H9 (cell line): ENCODE measurements at regions not wholly inside any gene's neighbourhood (a gene's known extent, or its start where the extent isn't known, plus 50 kb on each side); places are given as distances from the start of the nearest gene placed in this dataset.

Experiments used
- DNase-seq: peaks from one replicate; pipeline ENCODE4 v3.0.0-alpha.2; 2017
- H2AFZ ChIP-seq: one replicate; pipeline ENCODE4 v1.6.1; 2013; ENCODE audit warnings: mild to moderate bottlenecking, low read length, control low read depth, moderate library complexity
- H2AK5ac ChIP-seq: 2 replicates; pipeline ENCODE4 v1.6.1; 2013; ENCODE audit warnings: low read length, control low read depth, mixed read lengths; ENCODE audit not compliant: insufficient read length
- H2BK120ac ChIP-seq: one replicate; pipeline ENCODE4 v1.6.1; 2013; ENCODE audit warnings: low read depth, mild to moderate bottlenecking, low read length, control low read depth, inconsistent platforms; ENCODE audit not compliant: poor library complexity, severe bottlenecking
- H2BK12ac ChIP-seq: 2 replicates; pipeline ENCODE4 v1.6.1; 2013; ENCODE audit warnings: low read length, control low read depth, mixed read lengths, low read depth; ENCODE audit not compliant: insufficient read length
- H2BK15ac ChIP-seq: 2 replicates; pipeline ENCODE4 v1.6.1; 2013; ENCODE audit warnings: low read depth, low read length, control low read depth
- H2BK20ac ChIP-seq: one replicate; pipeline ENCODE4 v1.6.1; 2013; ENCODE audit warnings: low read depth, mild to moderate bottlenecking, low read length, control low read depth, inconsistent platforms; ENCODE audit not compliant: poor library complexity, severe bottlenecking
- H2BK5ac ChIP-seq: 2 replicates; pipeline ENCODE4 v1.6.1; 2013; ENCODE audit warnings: low read length, control low read depth, mixed read lengths; ENCODE audit not compliant: insufficient read length
- H3K14ac ChIP-seq: 2 replicates; pipeline ENCODE4 v1.6.1; 2013; ENCODE audit warnings: low read length, control low read depth; ENCODE audit not compliant: insufficient read depth
- H3K18ac ChIP-seq: 2 replicates; pipeline ENCODE4 v1.6.1; 2013; ENCODE audit warnings: low read depth, mild to moderate bottlenecking, mixed read lengths, low read length, control low read depth; ENCODE audit not compliant: insufficient read length
- H3K23ac ChIP-seq: 2 replicates; pipeline ENCODE4 v1.6.1; 2013; ENCODE audit warnings: low read length, control low read depth, mixed read lengths, low read depth; ENCODE audit not compliant: insufficient read length
- H3K23me2 ChIP-seq: 2 replicates; pipeline ENCODE4 v1.6.1; 2013; ENCODE audit warnings: low read depth, mild to moderate bottlenecking, mixed read lengths, low read length, control low read depth; ENCODE audit not compliant: insufficient read length, poor library complexity, severe bottlenecking
- H3K27ac ChIP-seq: 2 replicates; pipeline ENCODE4 v1.5.1; 2013; ENCODE audit warnings: low read length, control low read depth, mixed read lengths, low read depth; ENCODE audit not compliant: insufficient read length
- H3K27me3 ChIP-seq: 2 replicates; pipeline ENCODE4 v1.6.1; 2013; ENCODE audit warnings: low read length, control low read depth, inconsistent platforms; ENCODE audit not compliant: insufficient read depth
- H3K4ac ChIP-seq: 2 replicates; pipeline ENCODE4 v1.6.1; 2013; ENCODE audit warnings: low read depth, mild to moderate bottlenecking, control low read depth, inconsistent platforms, low read length, moderate library complexity
- H3K4me1 ChIP-seq: 2 replicates; pipeline ENCODE4 v1.6.1; 2013; ENCODE audit warnings: low read length, control low read depth, inconsistent platforms; ENCODE audit not compliant: insufficient read depth
- H3K4me2 ChIP-seq: 2 replicates; pipeline ENCODE4 v1.6.1; 2013; ENCODE audit warnings: low read length, control low read depth, mixed read lengths; ENCODE audit not compliant: insufficient read length, insufficient read depth
- H3K56ac ChIP-seq: 2 replicates; pipeline ENCODE4 v1.6.1; 2013; ENCODE audit warnings: low read depth, mild to moderate bottlenecking, mixed read lengths, low read length, control low read depth; ENCODE audit not compliant: insufficient read length
- H3K79me1 ChIP-seq: 2 replicates; pipeline ENCODE4 v1.6.1; 2013; ENCODE audit warnings: low read depth, mild to moderate bottlenecking, moderate library complexity, low read length, control low read depth, inconsistent platforms; ENCODE audit not compliant: insufficient read depth, poor library complexity, severe bottlenecking
- H3K79me2 ChIP-seq: 2 replicates; pipeline ENCODE4 v1.6.1; 2013; ENCODE audit warnings: low read length, control low read depth, inconsistent platforms; ENCODE audit not compliant: insufficient read depth
- H3K9ac ChIP-seq: 2 replicates; pipeline ENCODE4 v1.6.1; 2013; ENCODE audit warnings: low read length, control low read depth, mixed read lengths; ENCODE audit not compliant: insufficient read length; ENCODE audit errors: extremely low read depth
- H3K9me3 ChIP-seq: one replicate; pipeline ENCODE4 v1.6.1; 2013; ENCODE audit warnings: low read depth, low read length, inconsistent platforms; ENCODE audit not compliant: control insufficient read depth
- H3T11ph ChIP-seq: one replicate; pipeline ENCODE4 v1.6.1; 2013; ENCODE audit warnings: mild to moderate bottlenecking, low read length, control low read depth, inconsistent platforms
- H4K20me1 ChIP-seq: one replicate; pipeline ENCODE4 v1.6.1; 2013; ENCODE audit not compliant: control insufficient read depth, insufficient read length, insufficient read depth
- H4K5ac ChIP-seq: 2 replicates; pipeline ENCODE4 v1.6.1; 2013; ENCODE audit warnings: low read depth, mild to moderate bottlenecking, mixed read lengths, low read length, control low read depth; ENCODE audit not compliant: insufficient read length
- H4K8ac ChIP-seq: replicated peaks from 2 replicates; pipeline ENCODE4 v1.6.1; 2013; ENCODE audit warnings: low read length, control low read depth, mixed read lengths, low read depth; ENCODE audit not compliant: insufficient read length
- H4K91ac ChIP-seq: 2 replicates; pipeline ENCODE4 v1.6.1; 2013; ENCODE audit warnings: low read depth, mild to moderate bottlenecking, moderate library complexity, mixed read lengths, low read length, control low read depth; ENCODE audit not compliant: insufficient read length
- H3K27ac Mint-ChIP-seq, 3 experiments: 2 replicates in 2 of 3; 3 replicates in 1 of 3; pipeline ENCODE4 v1.8.0; 2020 to 2021; ENCODE audit warnings: mixed read lengths in 3 of 3, mild to moderate bottlenecking in 1 of 3, moderate library complexity in 1 of 3
- H3K27me3 Mint-ChIP-seq: 2 replicates; pipeline ENCODE4 v1.8.0; 2021; ENCODE audit warnings: low read depth, mild to moderate bottlenecking, moderate library complexity, mixed read lengths
- H3K36me3 Mint-ChIP-seq, 3 experiments: 2 replicates in 2 of 3; 3 replicates in 1 of 3; pipeline ENCODE4 v1.8.0; 2020 to 2021; ENCODE audit warnings: low read depth in 3 of 3, mixed read lengths in 3 of 3; ENCODE audit not compliant: insufficient read depth in 1 of 3
- H3K4me1 Mint-ChIP-seq, 2 experiments: 2 replicates each; pipeline ENCODE4 v1.8.0; 2020; ENCODE audit warnings: mixed read lengths in 2 of 2
- H3K4me3 Mint-ChIP-seq, 2 experiments: 2 replicates in 1 of 2; 3 replicates in 1 of 2; pipeline ENCODE4 v1.8.0; 2020 to 2021; ENCODE audit warnings: mild to moderate bottlenecking in 2 of 2, mixed read lengths in 2 of 2, moderate library complexity in 1 of 2
- H3K9me3 Mint-ChIP-seq, 2 experiments: 2 replicates in 1 of 2; 3 replicates in 1 of 2; pipeline ENCODE4 v1.8.0; 2020; ENCODE audit warnings: mild to moderate bottlenecking in 2 of 2, mixed read lengths in 2 of 2, moderate library complexity in 1 of 2
- CTCF ChIP-seq: fragments of 200-600 bp; sonication (generic); conservative IDR thresholded peaks from 3 replicates; pipeline ENCODE4 v1.8.0; 2021; ENCODE audit warnings: antibody characterized with exemption, mild to moderate bottlenecking
- WGBS: extraction: QIAGEN DNeasy Blood & Tissue Kit; methylation state at CpG from one replicate; pipeline ENCODE4 v1.1.7; 2013; ENCODE audit warnings: missing lambda C conversion rate, low lambda C conversion rate, mixed read lengths; ENCODE audit not compliant: insufficient read length; ENCODE audit errors: extremely low coverage; 5-methylcytosine and 5-hydroxymethylcytosine counted together

GRCh38 chr5:3509290-3509689, 86.3 kb upstream of the IRX1 start:
- WGBS, result no CpG with 5 or more reads among the region's 3 CpGs
- Histone ChIP-seq H4K5ac (no peak overlapping the region), H3K9me3 (peaks cover 5% of the 10 kb centered on the region), H2BK5ac (no peak overlapping the region), H2AK5ac (no peak overlapping the region), H3K23ac (no peak overlapping the region), H3K18ac (no peak overlapping the region), H3K79me1 (no peaks in the 10 kb centered on the region), H2AFZ (no peak overlapping the region), H3K56ac (no peak overlapping the region), H3K4ac (no peak overlapping the region), H3K9ac (no peak overlapping the region), H3K23me2 (no peaks in the 10 kb centered on the region), H2BK120ac (no peak overlapping the region), H3K79me2 (no peaks in the 10 kb centered on the region), H3T11ph (no peak overlapping the region), H3K4me1 (peaks cover 2% of the 10 kb centered on the region; the same call in 1 of the 2 replicates), H2BK20ac (no peak overlapping the region), H3K27me3 (no peaks in the 10 kb centered on the region), H4K8ac (no peak overlapping the region), H4K91ac (no peak overlapping the region), H3K14ac (no peak overlapping the region), H2BK12ac (no peak overlapping the region), H2BK15ac (no peak overlapping the region), H4K20me1 (no peaks in the 10 kb centered on the region), H3K4me2 (no peak overlapping the region), H3K27ac (no peak overlapping the region)
- no peak for DNase-seq
- Mint-ChIP-seq H3K27ac (no peak overlapping the region), H3K27me3 (peaks cover 2% of the 10 kb centered on the region), H3K4me1 (peaks cover 29 to 32% of the 10 kb centered on the region in 2 experiments), H3K36me3 (peaks cover 6 to 15% (median 12%) of the 10 kb centered on the region in 3 experiments), H3K4me3 (no peak overlapping the region), H3K9me3 (peaks cover 14 to 17% of the 10 kb centered on the region in 2 experiments)
- peak; percentile 45; the same call in 2 of the 3 replicates for TF ChIP-seq CTCF
